Colon (tissue), 2 donors: ENCODE measurements at regions not wholly inside any gene's neighbourhood (a gene's known extent, or its start where the extent isn't known, plus 50 kb on each side); places are given as distances from the start of the nearest gene placed in this dataset.

Experiments used
- FAIRE-seq: peaks from 2 replicates; lab custom pipeline; 2012; peaks lifted over from hg19 to GRCh38; lab: Jason Lieb, UNC
- donor health status: control.
- donor health status: control.

- FAIRE-seq: no peak
These were observed 174.8 kb downstream of the UTP18 start for GRCh38 chr17:51435171-51435552.

- FAIRE-seq: no peak
These were observed 175.3 kb downstream of the UTP18 start for GRCh38 chr17:51435641-51436091.

- FAIRE-seq: no peak
These were observed 179.3 kb downstream of the UTP18 start for GRCh38 chr17:51439395-51440229.

- FAIRE-seq: no peak
These were observed 181.1 kb downstream of the UTP18 start for GRCh38 chr17:51441431-51441830.

- no peak for FAIRE-seq
These were observed 181.9 kb downstream of the UTP18 start for GRCh38 chr17:51442088-51442865.

GRCh38 chr17:51443646-51444045, 183.3 kb downstream of the UTP18 start:
- no peak for FAIRE-seq

GRCh38 chr17:51445946-51446345, 185.6 kb downstream of the UTP18 start:
- no peak for FAIRE-seq

- FAIRE-seq: no peak
These were observed 194.2 kb downstream of the UTP18 start for GRCh38 chr17:51454456-51454978.

GRCh38 chr17:51455211-51455610, 194.9 kb downstream of the UTP18 start:
- no peak for FAIRE-seq

GRCh38 chr17:51455931-51456330, 195.6 kb downstream of the UTP18 start:
- FAIRE-seq: no peak

- FAIRE-seq: no peak
These were observed 196.6 kb downstream of the UTP18 start for GRCh38 chr17:51456942-51457341.

GRCh38 chr17:51461578-51462004, 201.2 kb downstream of the UTP18 start:
- FAIRE-seq: no peak

- FAIRE-seq: no peak
These were observed 203.0 kb downstream of the UTP18 start for GRCh38 chr17:51463353-51463752.

GRCh38 chr17:51467336-51467735, 207.0 kb downstream of the UTP18 start:
- FAIRE-seq: no peak

GRCh38 chr17:51472670-51473205, 212.4 kb downstream of the UTP18 start:
- FAIRE-seq: no peak

GRCh38 chr17:51474764-51475163, 214.4 kb downstream of the UTP18 start:
- no peak for FAIRE-seq

- FAIRE-seq: no peak
These were observed 215.4 kb downstream of the UTP18 start for GRCh38 chr17:51475730-51476129.

GRCh38 chr17:51479303-51479702, 219.0 kb downstream of the UTP18 start:
- no peak for FAIRE-seq

- no peak for FAIRE-seq
These were observed 221.0 kb downstream of the UTP18 start for GRCh38 chr17:51481370-51481769.

GRCh38 chr17:51482248-51482647, 221.9 kb downstream of the UTP18 start:
- peak; percentile 24 for FAIRE-seq

GRCh38 chr17:51486091-51486490, 225.7 kb downstream of the UTP18 start:
- FAIRE-seq: no peak

- FAIRE-seq: no peak
These were observed 226.7 kb downstream of the UTP18 start for GRCh38 chr17:51486885-51487520.
